ENCODE measurements at regions not wholly inside any gene's neighbourhood (a gene's known extent, or its start where the extent isn't known, plus 50 kb on each side); places are given as distances from the start of the nearest gene placed in this dataset.

GRCh38 chr5:9853309-9853708 is 223.2 kb upstream of the TAS2R1 start:
- H3K27ac ChIP-seq (ENCODE audit: low read depth in 2 of 2, low read length in 2 of 2), result no peak overlapping the region
- DNase-seq (no peak), FAIRE-seq (no peak)
- H3K9me3 ChIP-seq (ENCODE audit: control insufficient read depth in 2 of 3, insufficient read depth in 1 of 3, low read length in 3 of 3), result peaks cover 0 to 5% (median 0%) of the 10 kb centered on the region in 3 donors
- H3K27me3 ChIP-seq (ENCODE audit: control insufficient read depth, insufficient read depth, low read length), result no peaks in the 10 kb centered on the region
- TF ChIP-seq CTCF (IDR thresholded peaks at IDR 0.05; ENCODE audit: borderline replicate concordance, extremely low read depth, insufficient read depth), result no peak
- intact Hi-C loops (cut with DNase I), result no loop called here
- no peak overlapping the region for H3K4me3 ChIP-seq (ENCODE audit: low read length in 3 of 3)
- no peaks in the 10 kb centered on the region for H3K36me3 ChIP-seq (ENCODE audit: control insufficient read depth in 2 of 3, insufficient read depth in 3 of 3, low read length in 3 of 3)
- H3K4me1 ChIP-seq (ENCODE audit: control insufficient read depth in 2 of 3, insufficient read depth in 2 of 3, low read depth in 1 of 3, low read length in 3 of 3), result no peaks in the 10 kb centered on the region
- no peak overlapping the region for H3K9ac ChIP-seq (ENCODE audit: low read length in 3 of 3)

GRCh38 chr5:9852671-9853070 is 222.5 kb upstream of the TAS2R1 start:
- H3K9me3 ChIP-seq (ENCODE audit: control insufficient read depth in 2 of 3, insufficient read depth in 1 of 3, low read length in 3 of 3), result peaks cover 0 to 5% (median 0%) of the 10 kb centered on the region in 3 donors
- intact Hi-C loops (cut with DNase I), result no loop called here
- no peaks in the 10 kb centered on the region for H3K36me3 ChIP-seq (ENCODE audit: control insufficient read depth in 2 of 3, insufficient read depth in 3 of 3, low read length in 3 of 3)
- H3K4me3 ChIP-seq (ENCODE audit: low read length in 3 of 3), result no peak overlapping the region
- no peaks in the 10 kb centered on the region for H3K27me3 ChIP-seq (ENCODE audit: control insufficient read depth, insufficient read depth, low read length)
- FAIRE-seq, result no peak
- no peak for TF ChIP-seq CTCF (IDR thresholded peaks at IDR 0.05; ENCODE audit: borderline replicate concordance, extremely low read depth, insufficient read depth)
- no peak for DNase-seq
- H3K9ac ChIP-seq (ENCODE audit: low read length in 3 of 3), result no peak overlapping the region
- H3K4me1 ChIP-seq (ENCODE audit: control insufficient read depth in 2 of 3, insufficient read depth in 2 of 3, low read depth in 1 of 3, low read length in 3 of 3), result no peaks in the 10 kb centered on the region
- no peak overlapping the region for H3K27ac ChIP-seq (ENCODE audit: low read depth in 2 of 2, low read length in 2 of 2)

- Histone ChIP-seq H3K4me3 (ENCODE audit: low read length in 3 of 3) (no peak overlapping the region), H3K9me3 (ENCODE audit: control insufficient read depth in 2 of 3, insufficient read depth in 1 of 3, low read length in 3 of 3) (no peaks in the 10 kb centered on the region), H3K36me3 (ENCODE audit: control insufficient read depth in 2 of 3, insufficient read depth in 3 of 3, low read length in 3 of 3) (no peaks in the 10 kb centered on the region), H3K27ac (ENCODE audit: low read depth in 2 of 2, low read length in 2 of 2) (no peak overlapping the region), H3K4me1 (ENCODE audit: control insufficient read depth in 2 of 3, insufficient read depth in 2 of 3, low read depth in 1 of 3, low read length in 3 of 3) (no peaks in the 10 kb centered on the region), H3K27me3 (ENCODE audit: control insufficient read depth, insufficient read depth, low read length) (no peaks in the 10 kb centered on the region), H3K9ac (ENCODE audit: low read length in 3 of 3) (no peak overlapping the region)
- FAIRE-seq, result no peak
- intact Hi-C loops (cut with DNase I), result no loop called here
- TF ChIP-seq CTCF (IDR thresholded peaks at IDR 0.05; ENCODE audit: borderline replicate concordance, extremely low read depth, insufficient read depth), result peak; percentile 9
- no peak for DNase-seq
Observed at GRCh38 chr5:9851458-9851857, 221.3 kb upstream of the TAS2R1 start.

- no peak overlapping the region for H3K9ac ChIP-seq (ENCODE audit: low read length in 3 of 3)
- H3K4me1 ChIP-seq (ENCODE audit: control insufficient read depth in 2 of 3, insufficient read depth in 2 of 3, low read depth in 1 of 3, low read length in 3 of 3), result no peaks in the 10 kb centered on the region
- H3K4me3 ChIP-seq (ENCODE audit: low read length in 3 of 3), result no peak overlapping the region
- H3K9me3 ChIP-seq (ENCODE audit: control insufficient read depth in 2 of 3, insufficient read depth in 1 of 3, low read length in 3 of 3), result no peaks in the 10 kb centered on the region
- H3K36me3 ChIP-seq (ENCODE audit: control insufficient read depth in 2 of 3, insufficient read depth in 3 of 3, low read length in 3 of 3), result no peaks in the 10 kb centered on the region
- DNase-seq (no peak), FAIRE-seq (no peak)
- H3K27me3 ChIP-seq (ENCODE audit: control insufficient read depth, insufficient read depth, low read length), result no peaks in the 10 kb centered on the region
- intact Hi-C loops (cut with DNase I), result no loop called here
- no peak overlapping the region for H3K27ac ChIP-seq (ENCODE audit: low read depth in 2 of 2, low read length in 2 of 2)
- no peak for TF ChIP-seq CTCF (IDR thresholded peaks at IDR 0.05; ENCODE audit: borderline replicate concordance, extremely low read depth, insufficient read depth)
Observed at GRCh38 chr5:9850456-9850855, 220.3 kb upstream of the TAS2R1 start.
